ENCODE measurements at regions not wholly inside any gene's neighbourhood (a gene's known extent, or its start where the extent isn't known, plus 50 kb on each side); places are given as distances from the start of the nearest gene placed in this dataset.
"Not testable (repeated sequence)": the region's sequence is repeated elsewhere in the genome, so short reads cannot be mapped to it uniquely, and the experiment has no call there.

DNA sequence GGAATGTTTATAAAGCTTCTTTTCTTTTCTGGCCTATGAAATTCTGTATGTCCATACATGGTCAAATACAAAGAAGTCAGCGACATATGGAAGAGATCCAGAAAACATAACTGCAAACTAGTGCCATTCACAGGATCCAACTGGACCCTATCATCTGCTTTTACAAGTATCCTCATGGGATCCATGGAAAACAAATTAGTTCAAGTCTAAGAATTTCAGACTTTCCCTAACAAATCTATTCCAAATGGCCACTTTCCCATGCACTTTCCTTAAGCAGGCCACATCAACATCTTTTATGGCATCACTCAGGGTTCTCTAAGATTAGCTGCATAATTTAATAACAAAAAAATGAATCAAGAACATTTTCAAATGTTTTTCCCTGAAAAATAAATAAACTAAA is 301.3 kb downstream of the ZNF37A start:
- TF ChIP-seq CTCF, POLR2AphosphoS5 (IDR thresholded peaks at IDR 0.05): not testable (repeated sequence)
